ENCODE measurements at regions not wholly inside any gene's neighbourhood (a gene's known extent, or its start where the extent isn't known, plus 50 kb on each side); places are given as distances from the start of the nearest gene placed in this dataset.
A peak's percentile ranks its signal among the peaks of the same experiment; 100 is the strongest.
"Not testable (repeated sequence)": the region's sequence is repeated elsewhere in the genome, so short reads cannot be mapped to it uniquely, and the experiment has no call there.

DNA sequence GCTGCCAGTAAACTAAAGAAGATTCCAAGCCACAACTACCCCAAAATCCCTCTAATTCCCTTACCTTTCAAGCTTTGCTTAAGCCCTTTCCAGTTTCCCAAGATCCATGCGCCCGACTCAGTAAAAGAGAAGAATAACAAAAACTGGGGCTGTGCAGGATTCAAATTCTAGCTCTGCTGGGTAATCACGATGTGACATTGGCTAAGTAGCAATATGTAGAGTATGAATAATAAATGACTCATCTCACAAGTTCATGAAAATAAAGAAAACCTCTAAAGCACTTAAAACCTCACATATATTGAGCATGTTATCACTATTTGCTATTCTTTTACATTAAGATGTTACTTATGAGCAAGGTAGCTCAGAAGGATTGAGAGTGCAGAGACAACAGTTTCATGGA is 522.2 kb upstream of the ZNF717 start:
- TF ChIP-seq, protein P1, sequence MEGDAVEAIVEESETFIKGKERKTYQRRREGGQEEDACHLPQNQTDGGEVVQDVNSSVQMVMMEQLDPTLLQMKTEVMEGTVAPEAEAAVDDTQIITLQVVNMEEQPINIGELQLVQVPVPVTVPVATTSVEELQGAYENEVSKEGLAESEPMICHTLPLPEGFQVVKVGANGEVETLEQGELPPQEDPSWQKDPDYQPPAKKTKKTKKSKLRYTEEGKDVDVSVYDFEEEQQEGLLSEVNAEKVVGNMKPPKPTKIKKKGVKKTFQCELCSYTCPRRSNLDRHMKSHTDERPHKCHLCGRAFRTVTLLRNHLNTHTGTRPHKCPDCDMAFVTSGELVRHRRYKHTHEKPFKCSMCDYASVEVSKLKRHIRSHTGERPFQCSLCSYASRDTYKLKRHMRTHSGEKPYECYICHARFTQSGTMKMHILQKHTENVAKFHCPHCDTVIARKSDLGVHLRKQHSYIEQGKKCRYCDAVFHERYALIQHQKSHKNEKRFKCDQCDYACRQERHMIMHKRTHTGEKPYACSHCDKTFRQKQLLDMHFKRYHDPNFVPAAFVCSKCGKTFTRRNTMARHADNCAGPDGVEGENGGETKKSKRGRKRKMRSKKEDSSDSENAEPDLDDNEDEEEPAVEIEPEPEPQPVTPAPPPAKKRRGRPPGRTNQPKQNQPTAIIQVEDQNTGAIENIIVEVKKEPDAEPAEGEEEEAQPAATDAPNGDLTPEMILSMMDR (IDR thresholded peaks at IDR 0.05): no peak

GRCh38 chr3:76308541-76308940 is 523.2 kb upstream of the ZNF717 start:
- ATAC-seq (no peak), DNase-seq (no peak)
- no peaks in the 10 kb centered on the region for H3K9me3 ChIP-seq
- no peaks in the 10 kb centered on the region for H3K4me1 ChIP-seq
- H3K27me3 ChIP-seq (ENCODE audit: low read depth): no peaks in the 10 kb centered on the region
- no peaks in the 10 kb centered on the region for H3K36me3 ChIP-seq
- intact Hi-C loops (cut with DNase I): no loop called here
- no peak overlapping the region for H3K4me3 ChIP-seq
- H3K27ac ChIP-seq: no peak overlapping the region
- TF ChIP-seq, protein P1 (IDR thresholded peaks at IDR 0.05): no peak

More for the DNA sequence above, 522.2 kb upstream of the ZNF717 start:
- no peak overlapping the region for H3K27ac ChIP-seq
- no peaks in the 10 kb centered on the region for H3K27me3 ChIP-seq (ENCODE audit: low read depth)
- no peaks in the 10 kb centered on the region for H3K9me3 ChIP-seq
- intact Hi-C loops (cut with DNase I): no loop called here
- no peaks in the 10 kb centered on the region for H3K36me3 ChIP-seq
- ATAC-seq (no peak), DNase-seq (no peak)
- H3K4me1 ChIP-seq: no peaks in the 10 kb centered on the region
- H3K4me3 ChIP-seq: no peak overlapping the region

DNA sequence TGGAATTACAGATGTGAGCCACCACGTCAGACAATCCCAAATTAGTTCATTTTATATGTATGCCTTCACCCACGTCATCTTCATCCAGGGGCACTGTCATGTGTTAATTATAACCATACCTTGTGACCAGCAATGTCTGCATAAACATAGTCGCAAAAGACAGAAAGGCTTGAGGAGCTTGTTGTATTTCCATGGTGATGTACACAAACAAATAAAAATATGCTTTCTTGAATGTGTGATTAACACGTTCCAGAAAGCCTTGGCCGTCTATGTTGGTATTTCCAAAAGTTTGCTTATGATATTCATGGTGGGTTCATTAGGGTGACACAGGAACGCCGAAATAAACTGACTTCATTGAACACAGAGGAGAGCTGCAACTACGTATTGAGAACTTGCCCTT is 524.7 kb upstream of the ZNF717 start:
- peak in 1 of 2 donors; percentile 37 for ATAC-seq
- peak overlapping the region; percentile 29 for H3K4me3 ChIP-seq

DNA sequence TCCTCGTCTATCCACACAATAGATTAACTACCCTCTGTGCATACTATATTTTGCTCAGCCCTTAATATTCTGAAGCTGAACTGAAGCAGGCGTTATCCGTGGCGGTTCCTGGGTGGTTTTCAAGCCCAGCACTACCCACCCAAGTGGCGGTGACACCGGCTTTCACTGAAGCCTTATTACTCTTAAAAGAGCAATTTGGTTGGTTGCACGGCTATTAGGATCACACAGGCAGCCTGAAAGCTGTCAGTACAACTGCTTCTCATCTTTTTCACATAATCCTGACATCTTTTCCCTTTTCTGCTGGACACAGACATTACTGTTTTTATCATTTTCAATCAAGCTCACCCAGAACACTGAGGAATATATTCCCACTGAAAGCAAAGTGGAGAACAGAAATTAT is 525.3 kb upstream of the ZNF717 start:
- TF ChIP-seq, protein P1 (IDR thresholded peaks at IDR 0.05): no peak
- Histone ChIP-seq H3K27me3 (ENCODE audit: low read depth) (no peaks in the 10 kb centered on the region), H3K9me3 (no peaks in the 10 kb centered on the region), H3K27ac (no peak overlapping the region), H3K4me1 (no peaks in the 10 kb centered on the region), H3K4me3 (peak overlapping the region; percentile 29), H3K36me3 (no peaks in the 10 kb centered on the region)
- no peak for DNase-seq
- ATAC-seq: peak; percentile 13 to 28
- intact Hi-C loops (cut with DNase I): no loop called here

More for the DNA sequence above, 524.7 kb upstream of the ZNF717 start:
- no peak for DNase-seq
- Histone ChIP-seq H3K27ac (no peak overlapping the region), H3K36me3 (no peaks in the 10 kb centered on the region), H3K27me3 (ENCODE audit: low read depth) (no peaks in the 10 kb centered on the region), H3K9me3 (no peaks in the 10 kb centered on the region), H3K4me1 (no peaks in the 10 kb centered on the region)
- intact Hi-C loops (cut with DNase I): no loop called here
- TF ChIP-seq, protein P1 (IDR thresholded peaks at IDR 0.05): no peak

- TF ChIP-seq, protein P1 (IDR thresholded peaks at IDR 0.05): no peak
- Histone ChIP-seq H3K27ac (no peak overlapping the region), H3K4me3 (peak overlapping the region; percentile 29), H3K36me3 (no peaks in the 10 kb centered on the region), H3K27me3 (ENCODE audit: low read depth) (no peaks in the 10 kb centered on the region), H3K9me3 (no peaks in the 10 kb centered on the region), H3K4me1 (no peaks in the 10 kb centered on the region)
- ATAC-seq (no peak), DNase-seq (no peak)
- intact Hi-C loops (cut with DNase I): no loop called here
These were observed 526.6 kb upstream of the ZNF717 start for GRCh38 chr3:76311941-76312340.

GRCh38 chr3:76315906-76316305 is 530.6 kb upstream of the ZNF717 start:
- ATAC-seq; H3K4me3 ChIP-seq; intact Hi-C loops (cut with DNase I); H3K27ac ChIP-seq; DNase-seq; H3K27me3 ChIP-seq (ENCODE audit: low read depth); H3K36me3 ChIP-seq; H3K9me3 ChIP-seq; H3K4me1 ChIP-seq: not testable (repeated sequence)

Measured in lower lobe of right lung (tissue), 2 donors.